Occipital lobe (tissue), 1 donor: ENCODE measurements at regions not wholly inside any gene's neighbourhood (a gene's known extent, or its start where the extent isn't known, plus 50 kb on each side); places are given as distances from the start of the nearest gene placed in this dataset.
A peak's percentile ranks its signal among the peaks of the same experiment; 100 is the strongest.

ENCODE experiments used
- DNase-seq: peaks from one replicate; lab custom pipeline; 2025; lab: John Stamatoyannopoulos, UW

DNA sequence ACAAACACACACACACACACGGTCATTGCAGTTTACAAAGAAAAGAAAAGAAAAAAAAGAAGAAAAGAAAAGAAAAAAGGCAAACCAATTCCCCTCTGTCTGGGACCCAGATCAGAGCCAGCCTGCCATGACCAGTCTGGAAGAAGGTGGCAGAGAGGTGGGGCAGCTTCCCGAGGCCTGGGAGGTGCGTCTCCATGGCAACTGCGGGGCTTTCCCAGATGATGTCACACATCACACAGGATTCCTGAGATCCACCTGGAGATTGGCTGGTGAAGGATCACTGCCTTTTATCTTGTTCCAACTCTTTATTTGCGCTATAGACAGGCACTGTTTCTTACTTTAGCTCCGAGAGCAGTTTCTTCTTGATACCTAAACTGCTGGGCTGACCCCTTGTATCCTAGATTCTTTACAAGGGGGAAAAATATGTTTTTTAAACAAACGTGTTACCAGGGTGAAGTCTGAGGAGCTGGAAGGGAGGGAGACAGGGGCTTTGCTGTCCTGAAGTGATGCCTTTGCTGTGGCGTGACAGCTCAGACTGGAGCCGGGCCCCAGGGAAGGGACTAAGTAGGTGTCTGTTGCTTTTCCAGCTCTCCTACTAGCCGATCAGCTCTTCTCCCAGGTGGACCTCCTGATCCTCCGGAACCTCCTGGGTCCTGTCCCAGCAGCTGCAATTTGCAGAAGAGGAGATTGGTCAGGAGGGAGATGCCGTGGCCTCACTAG is 298.5 kb downstream of the KLF6 start:
- DNase-seq = no peak

DNA sequence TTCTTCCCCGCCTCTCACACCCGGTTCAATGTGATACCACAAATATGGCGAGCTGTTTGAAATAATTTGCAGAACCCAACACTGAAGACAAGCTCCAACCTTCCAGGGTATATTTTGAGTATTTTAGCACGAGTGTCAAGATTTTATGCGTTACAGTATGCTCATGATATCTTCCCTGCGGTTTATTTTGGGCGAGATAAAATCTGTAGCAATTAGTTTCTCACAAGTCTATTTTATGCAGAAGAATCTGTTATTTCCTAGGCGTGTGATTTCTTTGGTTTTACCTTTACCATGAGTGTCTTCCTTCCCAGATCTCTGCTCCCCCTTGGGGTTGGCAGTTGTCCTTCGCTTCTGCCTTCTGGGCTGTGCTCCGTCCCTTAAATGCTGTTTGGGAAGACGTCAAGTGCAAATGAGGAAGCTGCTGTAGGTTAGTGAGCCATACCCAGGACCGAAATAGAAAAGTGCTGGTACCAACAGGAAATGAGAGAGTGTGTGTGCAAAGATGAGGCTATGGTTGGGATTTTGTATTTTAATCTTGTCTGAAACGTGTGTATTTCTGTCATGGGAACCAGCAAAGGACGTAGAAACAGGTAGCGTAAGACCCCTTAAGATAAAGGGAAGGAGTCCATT is 299.8 kb downstream of the KLF6 start:
- DNase-seq = peak; percentile 25

DNA sequence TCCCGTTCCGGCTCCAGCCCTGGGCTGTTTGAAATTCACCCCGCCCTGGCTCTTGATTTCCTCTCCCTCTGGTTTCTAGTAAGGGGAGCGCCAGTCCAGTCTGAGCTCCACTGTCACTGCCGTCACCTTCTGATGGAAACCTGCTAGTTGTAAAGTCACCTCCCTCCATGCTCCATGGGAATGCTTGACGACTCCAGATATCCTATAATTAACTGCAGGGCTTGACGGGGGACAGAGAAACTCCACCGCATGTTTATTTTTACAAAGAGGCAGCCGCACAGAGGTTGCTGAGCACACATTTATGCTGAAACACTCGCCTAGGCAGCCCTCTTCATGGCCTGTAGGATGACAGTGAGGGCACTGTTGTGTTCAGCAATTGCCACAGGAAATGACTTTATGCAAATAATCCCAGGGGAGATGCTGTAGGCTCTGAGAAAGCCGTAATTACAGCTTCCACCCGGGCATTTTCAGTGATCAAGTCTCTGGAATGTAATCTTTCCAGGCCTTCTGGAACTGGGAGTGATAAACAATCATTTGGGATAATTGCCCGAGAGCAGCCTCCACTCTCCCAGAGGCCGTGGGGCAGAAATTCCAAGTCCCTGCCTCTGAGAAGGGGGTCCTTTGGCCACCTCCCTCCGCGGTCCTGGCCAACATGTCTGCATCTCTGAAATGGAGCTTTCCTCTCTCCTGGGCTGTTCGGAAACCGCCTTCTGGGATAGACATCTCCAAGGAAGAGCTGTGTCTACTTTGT is 300.5 kb downstream of the KLF6 start:
- DNase-seq = no peak

DNA sequence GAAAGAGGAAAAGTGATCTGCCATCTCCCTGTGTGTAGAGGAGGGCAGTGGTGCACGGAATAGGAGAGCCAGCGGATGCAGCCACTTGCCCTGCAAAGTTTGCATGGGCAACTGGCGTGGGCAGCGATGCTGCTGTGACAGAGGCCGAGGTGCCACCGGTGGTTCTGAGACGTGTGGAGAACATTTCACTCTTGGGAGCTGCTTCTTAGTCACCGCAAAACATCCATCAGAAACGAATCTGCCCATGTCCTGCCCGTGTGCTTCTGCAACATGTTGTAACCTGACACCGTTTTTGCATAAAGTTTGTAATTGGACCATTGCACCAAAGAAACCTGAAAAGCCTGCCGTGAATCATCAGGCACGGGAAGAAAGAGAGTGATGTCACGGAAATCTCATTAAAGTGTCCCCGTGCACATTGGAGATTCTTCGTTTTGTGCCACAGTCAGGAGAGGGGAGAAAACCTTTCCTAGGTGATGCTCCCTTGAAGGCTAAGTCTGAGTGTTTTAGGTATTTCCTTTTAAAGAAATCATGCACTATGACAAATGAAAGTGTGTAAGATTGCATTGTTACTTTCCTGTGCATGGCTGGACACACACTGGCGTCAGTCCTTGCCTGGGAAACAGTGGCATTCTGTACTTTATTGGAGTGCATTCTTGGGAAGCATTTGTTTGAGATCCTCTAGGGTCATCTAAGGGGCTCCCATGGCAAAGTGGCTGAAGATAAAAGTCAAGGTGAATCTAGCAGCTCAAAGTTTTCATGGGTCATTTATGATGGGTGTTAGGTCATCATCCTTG is 302.6 kb downstream of the KLF6 start:
- DNase-seq = no peak

DNA sequence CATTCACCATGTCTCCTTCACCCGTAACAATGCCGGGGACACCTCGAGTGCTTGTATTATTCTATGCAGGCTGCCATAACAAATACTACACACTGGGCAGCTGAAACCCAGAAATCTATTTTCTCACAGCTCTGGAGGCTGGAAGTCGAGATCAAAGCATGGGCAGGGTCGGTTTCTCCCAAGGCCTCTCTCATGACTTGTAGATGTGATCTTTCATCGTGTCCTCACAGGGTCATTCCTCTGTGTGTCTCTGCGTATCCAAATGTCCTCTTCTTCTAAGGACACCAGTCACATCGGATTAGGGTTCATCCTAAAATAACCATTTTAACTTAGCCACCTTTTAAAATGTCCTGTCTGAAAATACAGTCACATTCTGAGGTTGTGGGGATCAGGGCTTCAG is 303.5 kb downstream of the KLF6 start:
- DNase-seq = no peak

DNA sequence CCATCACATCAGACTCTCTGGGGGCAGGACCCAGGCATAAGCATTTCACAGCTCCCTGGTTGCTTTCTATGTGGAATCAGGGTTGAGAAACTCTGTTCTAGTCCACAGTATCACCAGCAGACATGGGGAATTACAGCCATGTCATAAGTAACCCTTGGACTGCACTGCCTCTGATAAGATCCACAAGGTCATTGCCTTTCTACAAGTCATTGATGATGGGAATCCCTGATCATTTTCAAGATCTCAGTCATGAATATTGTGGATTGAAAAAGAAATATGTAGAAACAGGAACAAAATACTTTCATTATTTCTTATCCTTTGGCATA is 304.1 kb downstream of the KLF6 start:
- DNase-seq = no peak

DNA sequence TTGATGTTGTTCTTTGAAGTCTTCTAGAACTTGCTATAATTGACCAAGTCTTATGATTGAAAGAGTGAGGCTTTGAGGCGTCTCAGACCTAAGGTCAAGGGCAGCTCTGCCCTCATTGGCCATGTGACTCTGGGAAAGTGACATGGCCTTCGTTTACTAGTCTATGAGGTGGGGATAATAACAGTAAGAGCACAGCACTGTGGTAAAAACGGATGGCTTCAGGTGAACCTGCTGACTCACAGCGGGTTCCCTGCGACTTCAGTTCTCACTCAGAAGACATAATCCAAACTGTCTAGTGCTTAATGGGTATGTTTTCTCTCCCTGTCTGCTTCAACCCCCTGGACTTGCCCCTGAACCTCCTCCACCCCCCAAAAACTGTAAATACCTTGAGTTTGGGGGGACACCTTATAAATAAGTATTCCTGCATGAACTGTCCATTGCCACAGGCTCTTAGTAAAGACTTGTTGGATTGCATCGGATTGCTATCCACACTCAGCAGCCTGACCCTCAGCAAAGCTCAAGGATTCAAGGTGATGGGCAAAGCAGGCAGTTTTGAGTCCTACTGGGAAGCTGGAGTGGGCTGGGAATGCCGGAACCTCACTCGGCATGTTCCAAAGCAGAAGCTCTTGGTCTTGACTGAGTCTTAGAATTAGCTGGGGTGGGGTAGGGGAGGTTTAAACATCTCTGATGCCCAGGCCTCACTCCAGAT is 304.6 kb downstream of the KLF6 start:
- no peak for DNase-seq

DNA sequence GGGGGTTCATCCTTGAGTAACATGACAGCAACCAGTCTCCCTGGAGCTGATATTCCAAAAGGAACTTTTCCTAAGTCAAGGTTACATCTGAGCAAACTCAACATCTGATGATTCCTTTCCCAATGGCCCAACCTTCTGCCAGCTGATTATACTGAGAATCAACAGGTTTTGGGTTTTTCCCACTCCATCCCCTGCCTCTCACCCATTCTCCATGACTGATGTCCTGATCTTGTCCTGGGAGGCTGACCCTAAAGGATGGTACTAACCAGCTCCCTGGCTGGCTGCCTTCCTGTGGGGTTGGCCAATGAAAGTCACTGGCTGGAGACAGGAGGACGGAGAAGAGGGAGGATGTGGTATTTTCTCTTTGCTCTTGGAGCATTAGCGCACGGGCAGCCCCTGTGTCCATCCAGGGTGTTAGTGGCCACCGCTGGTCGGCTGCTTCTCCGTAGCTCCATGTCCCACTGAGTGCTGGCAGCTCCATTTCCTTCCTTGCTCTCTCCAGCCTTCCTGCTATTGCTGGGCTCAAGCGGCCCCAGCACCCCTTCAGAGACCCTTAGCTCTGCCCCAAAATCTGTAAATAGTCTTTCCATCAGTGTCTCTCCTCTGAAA is 306.2 kb upstream of the PITRM1 start:
- no peak for DNase-seq

DNA sequence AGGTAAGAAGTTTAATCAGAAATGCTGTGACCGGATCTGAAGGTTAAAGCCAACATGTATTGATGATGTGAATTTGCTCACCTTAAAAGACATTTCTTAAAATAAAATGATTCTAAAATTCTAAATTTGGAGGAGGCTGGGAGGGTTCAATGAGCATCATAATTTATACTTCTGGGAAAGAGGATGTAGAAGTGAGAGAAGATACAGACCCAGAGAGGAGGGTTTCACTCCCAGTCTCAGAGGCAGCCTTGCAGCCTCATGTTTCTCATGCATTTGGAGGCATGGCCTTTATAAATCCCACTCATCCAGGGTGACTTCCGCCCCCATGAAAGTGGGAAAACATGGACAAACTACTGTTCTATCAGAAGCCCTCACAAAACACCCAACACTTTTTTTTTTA is 305.6 kb upstream of the PITRM1 start:
- DNase-seq = no peak

DNA sequence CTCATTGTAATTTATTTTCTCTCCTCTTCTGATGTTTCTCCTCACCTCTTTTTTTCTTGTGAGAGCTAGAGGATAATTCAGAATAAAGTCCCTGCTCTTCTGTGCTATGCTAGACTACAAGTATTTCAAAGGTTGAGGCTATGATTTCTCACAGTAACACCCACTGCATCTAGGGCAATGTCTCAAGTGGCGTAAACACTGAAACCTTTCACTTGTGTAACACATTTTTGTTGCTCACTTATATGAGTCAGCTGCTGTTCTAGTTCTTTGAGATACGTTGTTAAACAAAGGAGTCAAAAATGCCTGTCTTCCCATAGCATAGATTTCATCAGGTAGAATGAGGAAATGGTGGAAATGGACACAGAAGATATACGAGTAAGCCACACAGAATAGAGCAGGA is 305.1 kb upstream of the PITRM1 start:
- no peak for DNase-seq

DNA sequence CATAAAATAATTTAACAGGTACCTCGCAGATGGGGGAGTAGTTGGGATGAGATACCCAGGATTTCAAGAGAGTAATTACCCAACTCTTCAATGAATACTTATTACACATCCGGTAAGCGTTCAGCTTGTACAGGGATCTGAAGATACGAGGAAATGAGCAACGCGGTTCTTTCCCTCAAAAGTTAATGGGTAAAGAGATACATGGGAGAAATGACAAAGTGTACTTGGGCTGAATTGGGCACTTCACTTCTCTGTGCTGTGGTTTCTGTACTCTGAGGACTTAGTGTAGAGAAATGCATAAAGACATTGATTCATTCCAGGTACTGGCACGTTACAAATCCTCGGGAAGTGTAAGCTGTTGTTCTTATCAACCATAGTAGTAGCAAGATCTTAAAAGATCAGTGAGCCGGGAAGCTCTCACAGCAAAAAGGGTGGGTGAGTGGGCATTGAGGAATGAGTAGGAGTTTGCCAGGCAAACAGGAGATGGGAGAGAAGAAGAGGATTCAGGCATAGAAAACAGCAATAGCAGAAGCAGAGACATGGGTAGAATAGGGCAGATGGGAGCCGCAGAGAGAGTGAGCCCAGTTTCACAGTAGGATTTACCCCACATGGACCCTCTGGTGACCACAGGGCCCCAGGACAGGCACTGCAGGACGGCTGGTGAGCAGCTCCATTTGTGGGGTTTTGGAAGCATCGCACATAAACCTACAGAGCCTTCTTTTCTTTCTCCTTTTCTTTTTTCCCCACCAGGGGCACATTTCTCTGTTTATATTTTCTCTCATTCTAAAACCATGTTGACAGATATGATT is 304.3 kb upstream of the PITRM1 start:
- DNase-seq = no peak

DNA sequence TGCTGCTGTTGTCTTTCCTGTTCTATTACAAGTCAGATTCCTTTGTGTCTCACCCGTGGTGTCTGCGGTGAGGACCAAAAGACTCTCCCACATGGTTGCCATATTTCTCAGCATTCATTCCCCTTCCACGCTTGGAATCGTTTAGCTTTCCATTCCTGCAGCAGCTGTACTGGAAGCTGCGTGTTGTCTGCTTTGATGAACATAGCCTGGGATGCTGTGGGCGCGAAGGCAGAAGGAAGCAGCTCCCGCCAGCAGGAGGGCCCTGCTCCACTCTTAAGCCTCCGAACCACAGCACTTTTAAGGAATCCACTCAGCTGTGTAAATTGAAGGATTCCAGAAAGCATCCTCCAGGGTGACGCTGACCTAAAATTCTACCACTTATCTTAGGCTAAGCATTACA is 303.6 kb upstream of the PITRM1 start:
- DNase-seq = no peak

DNA sequence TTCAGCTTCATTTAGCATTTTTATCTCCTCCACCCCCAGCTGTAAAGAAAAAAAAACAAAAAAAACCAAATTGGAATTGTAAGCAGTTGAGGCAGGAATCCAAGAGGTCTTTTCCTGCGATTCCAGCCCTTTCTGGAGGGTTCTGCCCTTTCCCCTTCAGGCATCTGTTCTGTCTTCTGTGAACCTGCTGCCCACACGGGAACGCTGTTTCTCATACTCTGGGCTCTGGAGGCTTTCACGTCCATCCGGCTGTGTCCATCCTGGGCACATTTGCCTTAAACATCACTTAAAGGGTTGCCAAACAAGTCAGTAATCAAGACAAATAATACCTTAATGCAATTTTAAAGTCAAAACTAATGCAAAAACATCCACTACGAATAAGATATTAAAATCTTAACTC is 302.8 kb upstream of the PITRM1 start:
- no peak for DNase-seq

DNA sequence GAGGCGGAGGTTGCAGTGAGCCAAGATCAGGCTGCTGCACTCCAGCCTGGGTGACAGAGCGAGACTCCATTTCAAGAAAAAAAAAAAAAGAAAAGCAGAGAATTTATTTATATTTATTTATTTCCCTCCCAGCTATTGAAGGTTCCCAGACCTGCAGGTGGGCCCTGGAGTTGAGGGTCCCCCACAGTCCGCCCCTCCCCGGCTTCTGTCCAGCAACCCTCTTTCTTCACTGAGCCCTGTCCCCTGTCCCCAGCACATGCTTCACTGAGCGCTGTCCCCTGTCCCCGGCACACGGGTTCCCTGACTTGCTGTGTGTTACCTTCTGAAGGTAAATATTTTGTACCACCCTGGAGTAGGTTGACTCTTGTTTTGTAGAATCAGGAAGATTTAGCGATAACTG is 301.7 kb upstream of the PITRM1 start:
- no peak for DNase-seq

DNA sequence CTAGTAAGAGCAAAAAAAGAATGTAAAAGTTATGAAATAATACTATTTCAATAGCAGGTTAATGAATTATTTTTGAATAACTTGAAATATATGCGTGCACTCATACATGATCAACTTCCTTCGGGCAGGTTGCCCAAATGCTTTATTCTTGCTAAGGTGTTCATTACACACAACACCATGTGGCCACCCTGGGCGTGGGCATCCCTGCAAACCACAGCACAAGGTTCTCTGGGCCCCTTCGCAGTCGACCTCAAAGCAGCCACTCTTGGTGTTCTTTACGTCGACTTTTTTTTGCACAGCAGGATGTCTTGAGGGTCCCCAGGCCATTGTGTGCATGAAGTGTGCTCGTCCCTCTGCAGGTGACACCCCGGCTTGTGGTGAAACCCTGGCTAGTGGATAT is 300.7 kb upstream of the PITRM1 start:
- DNase-seq = no peak

DNA sequence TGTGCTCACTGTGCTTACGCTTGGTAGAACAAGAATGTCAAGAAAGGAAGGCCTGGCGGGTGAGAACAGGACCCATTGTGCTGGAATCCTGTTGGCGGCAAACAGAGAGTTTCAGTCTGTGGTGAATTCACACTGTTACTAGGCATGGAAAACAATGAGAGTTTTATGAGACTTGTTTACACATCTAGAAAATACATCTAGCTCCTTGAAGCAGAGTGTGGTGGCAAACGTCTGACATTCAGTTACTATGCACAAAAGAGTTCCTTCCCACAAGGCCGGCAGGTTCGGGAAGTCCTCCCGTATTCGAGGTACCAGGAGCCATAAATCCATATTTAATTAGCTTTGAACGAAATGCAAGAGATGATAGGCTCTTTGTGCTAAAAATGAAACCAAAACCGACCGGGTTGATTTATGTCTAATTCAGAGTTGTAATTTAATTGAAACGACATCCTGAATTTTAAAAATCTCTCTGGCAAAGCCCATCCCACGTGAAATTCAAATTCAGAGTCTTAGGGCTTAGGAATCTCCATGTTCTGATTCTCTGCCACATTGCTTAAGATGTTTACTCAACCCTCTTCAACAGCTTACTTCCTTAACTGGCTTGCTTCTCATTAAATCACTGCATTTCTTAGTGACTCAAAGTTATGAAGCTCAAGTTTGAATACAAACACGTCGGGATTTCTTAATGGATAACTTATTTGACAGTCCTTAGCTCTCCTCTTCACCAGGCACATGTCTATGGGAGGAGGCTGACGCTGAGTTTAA is 299.9 kb upstream of the PITRM1 start:
- peak; percentile 60 for DNase-seq

DNA sequence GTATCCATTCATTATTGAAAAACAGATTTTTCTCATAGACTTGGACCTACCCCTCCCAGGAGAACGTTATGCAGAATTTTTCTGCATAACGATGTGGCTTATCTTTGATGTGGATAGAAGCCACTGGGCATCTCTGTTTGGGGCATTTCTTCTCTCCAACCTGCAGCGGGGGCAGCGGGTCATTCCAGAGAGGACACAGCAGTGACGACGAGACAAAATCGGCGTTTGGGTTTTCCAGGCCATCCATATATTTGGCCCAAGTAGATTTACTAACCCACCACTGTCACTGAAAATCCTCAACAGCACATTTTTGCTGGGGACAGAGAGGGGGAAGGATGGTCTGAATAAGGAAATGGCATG is 299.3 kb upstream of the PITRM1 start:
- DNase-seq = no peak

DNA sequence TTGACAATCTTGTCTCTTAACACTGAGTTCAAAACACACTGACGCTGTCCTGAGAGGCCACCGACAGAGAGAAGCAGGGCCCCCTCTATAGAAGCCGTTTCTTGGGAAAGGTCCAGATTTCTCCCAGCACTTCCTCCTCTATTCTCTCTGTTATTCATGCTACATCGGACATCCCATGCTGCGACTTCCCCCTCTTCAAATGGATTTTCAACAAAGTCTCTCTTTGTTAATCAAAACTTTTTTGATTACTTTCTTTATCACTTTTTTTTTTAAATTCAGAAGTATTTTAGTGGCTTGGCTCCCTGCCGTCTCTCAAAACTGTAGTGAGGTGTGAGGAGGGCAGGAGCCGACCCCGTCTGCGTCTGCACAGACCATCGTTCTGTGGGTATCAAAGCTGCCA is 298.9 kb upstream of the PITRM1 start:
- DNase-seq = no peak

DNA sequence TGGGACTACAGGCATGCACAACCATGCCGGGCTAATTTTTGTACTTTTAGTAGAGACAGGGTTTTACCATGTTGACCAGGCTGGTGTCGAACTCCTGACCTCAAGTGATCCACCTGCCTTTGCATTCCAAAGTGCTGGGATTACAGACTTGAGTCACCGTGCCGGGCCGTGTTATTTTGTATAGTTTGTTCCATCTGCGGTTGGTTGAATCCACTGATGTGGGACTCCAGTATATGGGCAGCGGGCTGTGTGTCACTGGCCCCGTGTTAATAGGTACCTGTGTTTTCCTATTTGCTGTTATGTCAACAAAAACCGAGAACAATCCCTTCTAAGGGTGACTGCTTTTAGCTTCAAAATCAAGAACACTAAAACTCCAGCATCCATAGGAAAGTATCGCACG is 297.6 kb upstream of the PITRM1 start:
- no peak for DNase-seq

DNA sequence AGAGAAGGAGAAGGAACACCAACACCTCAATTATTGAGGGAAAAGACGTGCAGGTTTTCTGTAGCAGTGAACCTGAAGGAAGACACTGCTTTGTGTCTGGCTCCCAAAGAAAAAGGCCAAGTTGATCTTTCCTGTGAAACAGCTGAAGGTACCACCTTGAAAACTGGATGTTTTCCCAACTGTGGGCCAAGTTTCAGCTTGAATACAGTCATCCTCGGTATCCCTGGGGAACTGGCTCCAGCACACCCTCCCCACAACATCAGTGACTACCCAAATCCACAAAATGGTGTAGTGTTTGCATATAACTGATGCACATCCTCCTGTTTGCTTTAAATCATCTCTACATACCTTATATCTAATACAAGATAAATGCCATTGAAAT is 297.0 kb upstream of the PITRM1 start:
- no peak for DNase-seq
